GM21360 (cell line): ENCODE measurements at regions not wholly inside any gene's neighbourhood (a gene's known extent, or its start where the extent isn't known, plus 50 kb on each side); places are given as distances from the start of the nearest gene placed in this dataset.

Experiments used
- ATAC-seq: cut with Tn5 transposase; IDR thresholded peaks from one replicate; pipeline ENCODE4 v1.9.1; 2021; ENCODE audit warnings: mild to moderate bottlenecking, moderate library complexity; ENCODE audit not compliant: unreplicated experiment

DNA sequence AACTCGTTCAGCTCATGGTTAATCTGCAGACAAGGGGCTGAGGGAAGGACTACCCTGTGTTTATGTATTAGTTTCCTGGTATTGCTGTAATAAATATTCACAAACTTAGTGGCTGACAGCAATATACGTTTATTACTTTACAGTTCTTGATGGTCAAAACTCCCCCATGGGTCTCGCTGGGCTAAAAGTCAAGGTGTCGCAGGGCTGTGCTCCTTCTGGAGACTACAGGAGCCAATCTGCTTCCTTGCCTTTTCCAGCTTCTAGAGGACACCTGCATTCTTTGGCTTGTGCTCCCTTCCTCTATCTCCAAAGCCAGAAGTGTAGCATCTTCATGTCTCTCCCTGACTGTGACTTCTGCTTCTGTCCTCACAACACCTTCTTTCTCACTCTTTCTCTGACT lies 653.8 kb upstream of the RIOK2 start:
- no peak for ATAC-seq

DNA sequence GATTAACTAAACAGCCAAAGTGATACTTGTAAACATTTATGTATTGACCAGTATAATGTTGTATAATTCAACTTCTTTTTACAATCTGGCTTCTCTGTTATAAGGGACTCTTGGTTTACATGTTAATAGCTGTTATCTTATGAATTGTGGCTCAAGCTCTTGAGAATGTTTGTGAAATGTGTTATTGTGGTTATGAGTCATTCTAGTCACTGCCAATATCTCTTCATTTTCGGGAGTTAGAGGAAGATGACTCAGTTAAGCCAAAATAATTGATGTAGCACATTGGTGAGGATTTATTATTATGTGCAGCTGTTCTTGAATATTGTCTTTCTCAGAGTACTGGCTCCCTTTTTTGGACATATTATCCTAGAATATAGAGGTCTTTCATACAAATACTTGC lies 655.2 kb upstream of the RIOK2 start:
- ATAC-seq = peak; percentile 86

DNA sequence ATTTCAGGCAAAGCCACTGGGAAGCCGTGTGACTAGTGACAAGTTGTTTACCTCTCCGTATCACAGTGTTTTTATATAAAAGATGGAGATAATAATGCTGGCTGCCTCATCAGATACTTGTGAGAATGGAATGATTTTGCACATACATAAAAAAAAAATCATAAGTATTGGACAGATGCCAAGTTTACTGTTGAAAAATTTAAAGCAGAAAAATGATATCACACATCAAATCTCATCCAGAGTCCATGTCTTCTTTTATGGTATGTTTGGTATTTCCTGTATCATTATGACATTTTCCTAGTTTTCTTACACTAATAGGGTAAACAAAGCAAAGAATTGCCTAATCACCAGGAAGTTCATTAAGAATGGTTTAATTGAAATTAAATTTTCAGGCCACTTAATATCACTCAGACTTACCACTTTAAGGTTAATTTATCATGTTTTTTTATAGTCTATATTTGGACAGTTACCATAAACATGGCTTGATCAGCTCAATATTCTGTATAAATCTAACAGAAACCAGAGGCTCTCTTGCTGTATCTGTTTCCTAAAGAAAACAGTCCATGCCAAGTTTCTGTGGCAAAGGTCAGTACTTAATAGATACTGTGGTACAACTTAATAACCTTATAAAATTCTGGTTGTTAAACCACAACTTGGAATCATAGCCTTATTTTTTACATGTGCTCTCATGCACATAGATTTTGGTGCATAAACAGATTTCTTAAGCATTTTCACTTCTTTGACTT lies 656.5 kb upstream of the RIOK2 start:
- ATAC-seq = no peak

DNA sequence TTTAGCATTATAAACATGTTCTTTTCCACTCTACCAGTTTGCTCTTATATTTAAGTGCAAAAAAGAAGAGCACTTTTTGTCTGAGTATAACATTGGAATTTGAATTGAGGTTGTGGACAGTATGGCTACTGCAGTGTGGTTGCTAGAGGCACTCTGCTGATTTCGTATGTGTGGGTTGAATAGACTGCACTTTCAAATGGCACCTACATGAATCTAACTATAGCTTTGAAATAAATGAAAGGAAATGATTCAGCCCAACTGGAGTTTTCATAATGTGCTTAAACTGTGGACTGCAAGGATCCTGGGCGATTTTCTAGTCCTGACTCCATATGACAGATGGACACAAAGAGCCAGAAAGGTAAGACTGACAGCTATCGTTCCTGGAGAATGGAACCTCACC lies 657.6 kb upstream of the RIOK2 start:
- ATAC-seq = peak; percentile 39

DNA sequence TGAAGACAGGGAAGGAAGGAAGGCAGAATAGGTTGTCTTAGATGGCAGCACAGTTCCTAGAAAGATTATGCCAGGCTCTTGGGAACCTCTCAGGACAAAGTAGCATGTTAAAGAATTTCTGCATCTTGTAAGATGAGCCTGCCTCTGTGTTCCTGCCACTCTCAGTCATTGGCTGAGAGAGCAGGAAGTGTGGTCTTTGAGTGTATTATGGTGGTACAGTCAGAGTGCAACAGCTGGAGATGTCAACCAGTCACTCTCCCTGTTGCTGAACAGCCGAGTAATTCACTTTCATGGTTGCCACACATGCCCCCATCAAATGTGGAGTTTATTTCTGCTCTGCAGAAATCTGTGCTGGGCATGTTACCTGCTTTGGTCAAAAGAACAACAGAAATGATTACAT lies 659.6 kb upstream of the RIOK2 start:
- ATAC-seq = no peak

DNA sequence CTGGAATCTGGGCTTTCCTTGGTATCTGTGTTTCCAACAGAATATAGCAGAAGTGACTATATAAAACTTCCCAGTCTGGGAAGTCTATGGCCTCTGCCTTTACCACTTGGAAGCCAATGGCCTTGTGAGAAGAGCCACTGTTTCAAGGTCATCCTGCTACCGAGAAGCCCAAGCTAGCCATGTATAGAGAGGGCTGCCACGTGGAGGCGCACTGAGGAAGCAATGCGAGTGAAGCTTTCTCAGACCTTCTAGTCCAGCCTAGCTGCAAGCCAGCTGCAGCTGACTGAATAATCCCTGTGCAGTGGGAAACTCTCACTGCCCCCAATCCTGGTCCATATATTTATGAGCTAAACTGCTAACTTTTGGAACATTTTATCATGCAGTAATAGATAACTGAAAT lies 661.8 kb upstream of the RIOK2 start:
- ATAC-seq = no peak

DNA sequence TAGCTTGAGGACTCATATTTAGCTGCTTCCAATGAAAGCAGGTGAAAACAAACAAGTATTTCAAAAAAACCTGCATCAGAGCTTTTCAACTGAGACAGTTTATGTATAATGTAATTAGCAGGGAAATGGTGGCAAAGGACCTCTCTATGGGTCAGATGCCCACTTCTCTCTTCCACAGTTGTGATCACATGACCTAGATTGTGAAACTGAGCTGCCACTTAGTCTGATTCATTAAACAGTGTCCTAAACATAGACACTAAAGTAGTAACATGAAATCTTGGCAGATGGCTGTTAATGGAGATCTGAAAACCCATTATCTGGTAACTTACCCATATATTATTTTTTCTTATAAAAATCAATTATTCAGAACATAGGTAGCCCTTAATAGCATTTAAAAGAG lies 663.6 kb upstream of the RIOK2 start:
- ATAC-seq = no peak

DNA sequence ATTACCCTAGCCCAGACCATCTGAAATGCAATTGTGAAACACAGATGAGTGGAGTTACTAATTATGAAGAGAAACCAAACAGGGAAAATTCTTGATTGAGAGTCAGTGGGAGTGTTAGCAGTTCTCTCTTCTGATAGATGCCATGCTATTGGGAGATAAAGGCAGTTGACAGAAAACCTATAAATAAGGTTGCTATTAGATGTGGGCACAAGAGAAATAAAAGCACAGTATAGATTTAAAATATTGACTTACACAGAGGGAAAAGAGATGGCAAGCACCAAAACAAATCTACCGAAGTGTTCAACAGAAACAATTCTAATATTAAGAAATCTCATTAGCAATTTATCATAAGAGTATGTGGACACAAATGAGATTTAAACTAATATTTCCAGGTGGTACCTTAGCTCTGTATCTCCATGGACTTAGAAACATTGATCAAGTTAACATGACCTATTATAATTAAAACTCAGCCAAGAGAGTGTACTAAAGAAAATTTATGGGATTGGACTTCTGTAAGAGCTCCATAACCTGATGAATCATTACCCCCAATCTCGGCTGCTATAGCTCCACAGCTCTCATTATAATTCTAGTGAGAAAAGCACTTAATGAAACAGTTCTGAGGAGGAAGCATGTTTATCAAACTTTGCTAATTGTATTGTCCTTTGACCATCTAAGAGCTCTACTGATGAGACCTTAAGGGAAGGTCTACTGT lies 665.0 kb upstream of the RIOK2 start:
- ATAC-seq = no peak

DNA sequence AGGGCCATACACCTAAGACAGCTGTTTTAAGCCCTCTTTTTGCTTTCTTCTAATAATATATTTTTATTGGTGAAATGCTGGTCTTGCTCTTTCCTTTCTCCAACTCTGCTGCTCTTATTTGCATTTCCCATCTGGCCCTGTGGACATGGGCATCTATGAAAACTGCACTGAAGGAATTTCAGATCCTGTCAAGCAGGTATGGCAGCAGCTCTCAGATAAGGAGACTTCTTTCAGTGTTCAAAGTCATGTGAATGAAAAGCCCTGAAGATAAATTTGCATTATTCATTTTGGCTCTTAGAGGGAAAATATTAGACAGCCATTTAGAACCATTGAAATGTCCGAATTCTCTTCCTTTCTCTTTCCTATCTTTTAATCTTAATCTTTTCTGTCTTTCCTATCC lies 668.0 kb upstream of the RIOK2 start:
- ATAC-seq = no peak

DNA sequence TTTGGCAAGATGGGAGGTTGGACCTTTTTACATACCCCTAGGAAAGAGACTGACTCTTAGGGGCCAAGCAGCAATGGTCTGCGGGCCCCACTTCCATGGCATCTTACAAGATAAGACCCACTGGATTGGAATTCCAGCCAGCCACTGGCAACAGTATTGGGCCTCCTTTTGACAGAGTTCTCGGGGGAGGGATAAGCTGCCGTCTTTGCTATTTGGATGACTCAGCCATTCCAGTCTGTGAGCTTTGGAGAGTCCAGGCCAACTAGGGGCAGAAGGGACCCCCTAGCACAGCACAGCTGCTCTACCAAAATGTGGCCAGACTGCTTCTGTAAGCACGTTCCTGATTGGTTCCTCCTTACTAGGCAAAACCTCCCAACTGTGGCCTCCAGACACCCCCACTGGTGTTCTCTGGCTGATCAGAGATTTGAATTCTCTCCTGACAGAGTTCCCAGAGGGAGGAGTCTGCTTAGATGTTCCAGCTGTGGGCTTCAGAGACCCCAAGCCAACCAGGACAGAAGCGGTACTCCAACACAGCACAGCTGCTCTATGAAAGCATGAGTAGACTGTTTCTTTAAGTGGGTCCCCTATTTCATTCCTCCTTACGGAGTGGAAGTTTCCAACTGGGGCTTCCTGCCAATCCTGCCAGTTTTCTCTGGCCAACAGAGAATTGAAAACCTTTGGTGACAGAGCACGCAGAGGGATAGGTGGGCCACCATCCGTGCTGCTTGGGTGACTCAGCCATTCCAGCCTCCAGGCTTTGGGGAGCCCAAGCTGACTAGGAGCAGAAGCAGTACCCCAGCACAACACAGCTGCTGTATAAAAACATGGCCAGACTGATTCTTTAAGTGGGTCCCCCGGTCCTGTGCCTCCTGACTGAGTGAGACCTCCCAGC lies 672.1 kb upstream of the RIOK2 start:
- ATAC-seq = no peak

DNA sequence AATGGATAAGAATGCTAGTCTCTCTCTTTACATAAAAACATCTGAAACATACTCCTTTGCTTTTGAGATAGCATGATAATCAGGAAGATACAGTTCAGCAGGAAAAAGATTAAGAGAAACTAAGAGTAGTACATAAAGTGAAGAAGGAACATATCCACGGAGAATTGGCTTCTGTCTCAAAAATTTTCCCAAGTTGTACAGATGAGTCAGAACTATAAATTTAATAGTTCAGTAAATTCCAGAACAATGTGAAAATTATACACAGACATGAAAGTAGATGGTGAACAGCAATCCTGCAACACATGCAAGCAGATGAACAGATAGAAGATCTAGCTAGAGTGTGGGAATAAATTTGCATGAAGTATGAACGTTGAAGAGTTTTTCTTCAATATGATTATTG lies 691.4 kb upstream of the RIOK2 start:
- no peak for ATAC-seq

DNA sequence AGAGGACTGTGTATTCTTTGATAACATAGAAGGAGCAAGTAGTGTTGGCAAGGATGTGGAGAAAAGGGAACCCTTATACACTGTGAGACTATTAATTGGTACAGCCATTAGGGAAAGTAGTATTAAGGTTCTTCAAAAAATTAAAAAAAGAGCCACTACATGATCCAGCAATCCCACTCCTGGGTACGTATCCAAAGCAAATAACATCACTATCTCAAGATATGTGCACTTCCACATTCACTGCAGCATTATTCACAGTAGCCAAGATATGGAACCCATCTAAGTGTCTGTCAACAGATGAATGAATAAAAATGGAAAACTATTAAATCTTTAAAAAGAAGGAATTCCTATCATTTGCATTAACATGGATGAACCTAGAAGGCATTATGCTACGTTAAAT lies 693.2 kb upstream of the RIOK2 start:
- ATAC-seq = no peak

DNA sequence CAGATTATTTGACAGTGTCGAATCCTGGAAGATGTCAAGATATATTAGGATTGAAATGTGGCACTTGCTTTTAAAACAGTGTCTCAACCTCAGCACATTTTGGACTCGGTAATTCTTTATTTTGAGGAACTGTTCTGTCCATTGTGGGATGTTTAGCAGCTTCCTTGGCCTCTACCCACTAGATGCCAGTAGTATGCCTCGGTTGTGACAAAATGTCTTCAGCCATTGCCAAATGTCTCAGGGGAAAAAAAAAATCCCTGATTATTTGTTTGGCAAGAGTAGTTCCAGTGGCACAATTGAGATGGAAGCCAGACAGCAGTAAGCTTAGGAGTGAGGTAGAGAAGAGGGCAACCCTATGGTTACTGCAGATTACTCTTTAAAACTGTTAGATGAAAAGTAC lies 694.5 kb upstream of the RIOK2 start:
- ATAC-seq = no peak

DNA sequence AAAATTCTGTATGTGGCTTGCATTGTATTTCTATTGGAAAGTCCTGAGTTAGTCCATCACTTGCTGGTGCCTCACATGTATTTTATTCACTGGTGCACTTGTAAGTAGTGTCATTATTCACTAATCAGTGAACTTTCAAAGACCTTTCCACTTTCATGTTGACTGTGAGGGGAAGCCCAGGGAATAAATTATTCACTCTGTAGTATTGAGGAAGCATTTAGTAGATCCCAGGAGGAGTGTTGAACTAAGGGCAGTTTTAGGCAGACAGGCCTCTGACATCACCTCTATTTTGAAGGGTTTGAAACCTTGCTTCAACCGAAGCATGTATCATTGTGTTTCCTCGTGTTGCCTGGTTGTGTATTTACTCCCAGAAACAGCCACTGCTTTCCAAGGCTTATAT lies 705.4 kb upstream of the RIOK2 start:
- peak; percentile 98 for ATAC-seq

DNA sequence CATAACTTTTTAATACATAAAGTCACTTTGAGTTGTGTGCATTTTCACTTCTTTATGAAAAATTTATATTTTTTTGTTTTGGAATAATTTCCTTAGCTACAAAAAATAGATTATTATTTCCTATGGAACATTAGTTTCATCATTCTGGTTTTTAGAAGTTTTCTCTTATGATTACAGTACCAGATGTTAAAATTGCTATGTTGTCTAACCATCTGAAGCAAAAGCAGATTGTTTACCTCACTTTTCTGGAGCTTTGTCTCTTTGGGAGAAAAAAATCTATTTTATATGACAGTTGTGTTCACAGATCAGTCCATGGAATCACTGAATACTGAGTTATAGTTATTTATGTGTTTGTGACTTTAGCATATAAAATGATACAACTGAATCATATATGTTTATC lies 708.9 kb upstream of the RIOK2 start:
- ATAC-seq = no peak

DNA sequence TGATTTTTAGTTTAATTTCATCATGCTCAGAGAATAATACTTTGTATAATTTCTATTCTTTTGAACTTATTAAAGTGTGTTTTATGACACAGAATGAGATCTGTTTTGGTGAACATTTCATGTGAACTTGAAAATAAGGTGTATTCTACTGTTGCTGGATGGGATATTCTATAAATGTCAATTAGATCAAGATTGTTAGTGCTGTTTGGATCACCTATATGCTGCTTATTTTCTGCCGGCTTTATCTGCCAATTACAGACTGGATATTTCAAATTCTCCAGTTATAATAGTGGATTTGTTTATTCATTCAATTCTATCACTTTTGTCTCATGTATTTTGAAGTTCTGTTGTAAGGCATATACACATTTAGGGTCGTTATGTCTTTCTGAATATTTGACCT lies 720.7 kb upstream of the RIOK2 start:
- ATAC-seq = no peak

DNA sequence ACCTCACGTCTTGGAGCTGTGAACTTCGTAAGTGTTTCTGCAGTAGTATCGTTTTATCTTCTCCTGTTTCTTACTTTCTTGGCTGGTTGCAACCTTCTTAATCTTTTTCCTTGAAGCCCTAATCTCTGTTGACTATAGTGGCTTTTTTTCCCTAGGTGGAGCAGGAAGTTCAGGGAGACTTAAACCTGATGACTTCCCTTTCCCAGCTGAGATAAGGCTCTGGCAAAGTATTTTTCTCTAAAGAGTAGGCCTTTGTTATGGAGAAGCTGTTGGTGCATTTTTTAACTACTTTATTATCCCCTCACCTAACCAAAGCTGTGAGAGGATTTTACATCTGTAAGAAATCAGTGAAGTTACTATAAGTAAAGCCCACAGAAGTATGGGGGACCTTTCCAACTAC lies 723.1 kb upstream of the RIOK2 start:
- ATAC-seq = no peak

DNA sequence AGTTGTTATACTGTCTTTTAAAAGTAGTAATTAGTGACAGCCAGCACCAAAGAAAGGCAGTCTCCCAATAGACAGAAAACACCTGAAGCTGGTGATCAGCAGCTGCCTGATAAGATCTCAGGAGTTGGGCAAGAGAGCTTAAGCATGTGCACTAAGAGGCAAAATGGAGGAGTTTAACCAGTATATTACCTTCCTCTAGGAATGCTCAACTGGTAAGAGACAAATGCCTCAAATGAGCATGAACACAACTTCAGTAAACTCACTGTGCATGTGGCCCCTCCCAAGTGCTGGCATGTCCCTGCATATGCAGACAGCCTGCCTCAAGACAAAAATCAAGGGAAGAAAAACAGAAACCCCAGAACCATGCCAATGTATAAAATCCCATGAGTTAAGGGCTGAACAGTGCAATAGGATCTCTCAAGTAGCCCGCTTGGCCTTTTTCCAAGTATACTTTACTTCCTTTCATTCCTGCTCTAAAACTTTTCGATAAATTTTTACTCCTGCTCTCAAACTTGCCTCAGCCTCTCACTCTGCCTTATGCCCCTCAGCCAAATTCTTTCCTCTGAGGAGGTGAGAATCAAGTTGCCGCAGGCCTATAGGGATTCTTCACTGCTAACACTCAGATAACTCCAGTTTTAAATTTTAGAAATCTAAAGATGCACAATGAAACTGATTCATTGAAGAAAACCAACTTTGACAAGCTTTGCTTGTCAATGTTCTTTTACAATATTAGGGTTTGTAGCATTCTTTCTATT lies 724.8 kb upstream of the RIOK2 start:
- no peak for ATAC-seq

DNA sequence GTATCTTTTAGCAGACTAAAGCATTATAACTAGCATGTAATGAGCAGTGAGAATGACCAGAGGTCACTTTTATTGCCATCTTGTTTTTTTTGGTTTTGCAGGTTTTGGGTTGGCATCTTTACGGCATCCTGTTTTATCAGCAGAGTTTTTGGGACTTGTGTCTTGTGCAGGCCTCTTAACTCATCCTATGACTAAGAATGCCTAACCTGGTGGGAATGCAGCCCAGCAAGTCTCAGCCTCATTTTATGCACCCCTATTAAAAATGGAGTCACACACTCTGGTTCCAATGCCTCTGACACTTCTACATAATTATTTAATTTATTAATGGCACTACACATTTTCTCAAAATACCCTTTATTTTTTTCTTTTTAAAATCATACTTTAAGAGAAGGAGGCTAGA lies 726.5 kb upstream of the RIOK2 start:
- no peak for ATAC-seq

DNA sequence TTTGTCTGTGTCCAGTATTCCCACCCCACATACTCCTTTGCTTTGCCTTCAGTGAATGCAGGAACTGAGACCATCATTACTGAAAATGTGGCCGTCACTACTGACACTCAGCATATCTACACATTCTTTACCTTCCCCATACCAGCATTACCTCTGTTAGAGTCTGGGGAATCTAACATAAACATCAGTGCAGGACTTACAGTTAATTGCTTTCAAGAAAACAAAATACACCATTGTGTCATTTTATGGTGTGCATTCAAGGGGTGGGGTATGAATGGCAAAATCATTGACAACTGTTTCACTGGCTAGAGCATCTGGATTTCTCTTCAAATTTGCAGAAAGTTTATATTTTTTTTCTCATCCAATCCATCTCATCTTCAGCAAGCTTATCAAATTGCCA lies 731.4 kb upstream of the RIOK2 start:
- ATAC-seq = no peak

DNA sequence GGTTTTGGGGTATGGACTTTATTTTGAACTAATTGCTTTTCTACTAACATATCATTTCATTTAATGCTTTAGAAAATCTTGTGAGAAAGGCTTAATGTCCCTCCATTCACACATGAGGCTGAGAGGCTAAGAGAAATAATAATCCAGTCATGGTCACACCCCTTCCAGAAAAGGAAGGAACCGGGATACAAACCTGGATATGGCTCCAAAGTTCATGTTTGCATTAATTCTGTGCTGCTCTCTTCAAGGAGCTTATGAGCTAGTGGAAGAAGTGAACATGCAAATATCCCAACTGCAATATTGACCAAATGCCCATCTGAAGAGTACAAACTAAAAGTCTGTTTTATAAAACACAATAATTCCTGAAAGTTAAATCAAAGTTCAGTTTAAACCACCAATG lies 732.1 kb upstream of the RIOK2 start:
- no peak for ATAC-seq
